ENCODE measurements at regions not wholly inside any gene's neighbourhood (a gene's known extent, or its start where the extent isn't known, plus 50 kb on each side); places are given as distances from the start of the nearest gene placed in this dataset.

- TF ChIP-seq, protein P1, sequence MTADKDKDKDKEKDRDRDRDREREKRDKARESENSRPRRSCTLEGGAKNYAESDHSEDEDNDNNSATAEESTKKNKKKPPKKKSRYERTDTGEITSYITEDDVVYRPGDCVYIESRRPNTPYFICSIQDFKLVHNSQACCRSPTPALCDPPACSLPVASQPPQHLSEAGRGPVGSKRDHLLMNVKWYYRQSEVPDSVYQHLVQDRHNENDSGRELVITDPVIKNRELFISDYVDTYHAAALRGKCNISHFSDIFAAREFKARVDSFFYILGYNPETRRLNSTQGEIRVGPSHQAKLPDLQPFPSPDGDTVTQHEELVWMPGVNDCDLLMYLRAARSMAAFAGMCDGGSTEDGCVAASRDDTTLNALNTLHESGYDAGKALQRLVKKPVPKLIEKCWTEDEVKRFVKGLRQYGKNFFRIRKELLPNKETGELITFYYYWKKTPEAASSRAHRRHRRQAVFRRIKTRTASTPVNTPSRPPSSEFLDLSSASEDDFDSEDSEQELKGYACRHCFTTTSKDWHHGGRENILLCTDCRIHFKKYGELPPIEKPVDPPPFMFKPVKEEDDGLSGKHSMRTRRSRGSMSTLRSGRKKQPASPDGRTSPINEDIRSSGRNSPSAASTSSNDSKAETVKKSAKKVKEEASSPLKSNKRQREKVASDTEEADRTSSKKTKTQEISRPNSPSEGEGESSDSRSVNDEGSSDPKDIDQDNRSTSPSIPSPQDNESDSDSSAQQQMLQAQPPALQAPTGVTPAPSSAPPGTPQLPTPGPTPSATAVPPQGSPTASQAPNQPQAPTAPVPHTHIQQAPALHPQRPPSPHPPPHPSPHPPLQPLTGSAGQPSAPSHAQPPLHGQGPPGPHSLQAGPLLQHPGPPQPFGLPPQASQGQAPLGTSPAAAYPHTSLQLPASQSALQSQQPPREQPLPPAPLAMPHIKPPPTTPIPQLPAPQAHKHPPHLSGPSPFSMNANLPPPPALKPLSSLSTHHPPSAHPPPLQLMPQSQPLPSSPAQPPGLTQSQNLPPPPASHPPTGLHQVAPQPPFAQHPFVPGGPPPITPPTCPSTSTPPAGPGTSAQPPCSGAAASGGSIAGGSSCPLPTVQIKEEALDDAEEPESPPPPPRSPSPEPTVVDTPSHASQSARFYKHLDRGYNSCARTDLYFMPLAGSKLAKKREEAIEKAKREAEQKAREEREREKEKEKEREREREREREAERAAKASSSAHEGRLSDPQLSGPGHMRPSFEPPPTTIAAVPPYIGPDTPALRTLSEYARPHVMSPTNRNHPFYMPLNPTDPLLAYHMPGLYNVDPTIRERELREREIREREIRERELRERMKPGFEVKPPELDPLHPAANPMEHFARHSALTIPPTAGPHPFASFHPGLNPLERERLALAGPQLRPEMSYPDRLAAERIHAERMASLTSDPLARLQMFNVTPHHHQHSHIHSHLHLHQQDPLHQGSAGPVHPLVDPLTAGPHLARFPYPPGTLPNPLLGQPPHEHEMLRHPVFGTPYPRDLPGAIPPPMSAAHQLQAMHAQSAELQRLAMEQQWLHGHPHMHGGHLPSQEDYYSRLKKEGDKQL (CRISPR knock-in tag; IDR thresholded peaks at IDR 0.05; ENCODE audit: borderline replicate concordance) = no peak
- TF ChIP-seq, protein P2, sequence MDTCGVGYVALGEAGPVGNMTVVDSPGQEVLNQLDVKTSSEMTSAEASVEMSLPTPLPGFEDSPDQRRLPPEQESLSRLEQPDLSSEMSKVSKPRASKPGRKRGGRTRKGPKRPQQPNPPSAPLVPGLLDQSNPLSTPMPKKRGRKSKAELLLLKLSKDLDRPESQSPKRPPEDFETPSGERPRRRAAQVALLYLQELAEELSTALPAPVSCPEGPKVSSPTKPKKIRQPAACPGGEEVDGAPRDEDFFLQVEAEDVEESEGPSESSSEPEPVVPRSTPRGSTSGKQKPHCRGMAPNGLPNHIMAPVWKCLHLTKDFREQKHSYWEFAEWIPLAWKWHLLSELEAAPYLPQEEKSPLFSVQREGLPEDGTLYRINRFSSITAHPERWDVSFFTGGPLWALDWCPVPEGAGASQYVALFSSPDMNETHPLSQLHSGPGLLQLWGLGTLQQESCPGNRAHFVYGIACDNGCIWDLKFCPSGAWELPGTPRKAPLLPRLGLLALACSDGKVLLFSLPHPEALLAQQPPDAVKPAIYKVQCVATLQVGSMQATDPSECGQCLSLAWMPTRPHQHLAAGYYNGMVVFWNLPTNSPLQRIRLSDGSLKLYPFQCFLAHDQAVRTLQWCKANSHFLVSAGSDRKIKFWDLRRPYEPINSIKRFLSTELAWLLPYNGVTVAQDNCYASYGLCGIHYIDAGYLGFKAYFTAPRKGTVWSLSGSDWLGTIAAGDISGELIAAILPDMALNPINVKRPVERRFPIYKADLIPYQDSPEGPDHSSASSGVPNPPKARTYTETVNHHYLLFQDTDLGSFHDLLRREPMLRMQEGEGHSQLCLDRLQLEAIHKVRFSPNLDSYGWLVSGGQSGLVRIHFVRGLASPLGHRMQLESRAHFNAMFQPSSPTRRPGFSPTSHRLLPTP (IDR thresholded peaks at IDR 0.05; ENCODE audit: borderline replicate concordance, extremely low read depth, insufficient read length) = no peak
Measured at GRCh38 chr11:134679592-134679991, 267.6 kb upstream of the B3GAT1 start (continued).
